ENCODE measurements at regions not wholly inside any gene's neighbourhood (a gene's known extent, or its start where the extent isn't known, plus 50 kb on each side); places are given as distances from the start of the nearest gene placed in this dataset.

DNA sequence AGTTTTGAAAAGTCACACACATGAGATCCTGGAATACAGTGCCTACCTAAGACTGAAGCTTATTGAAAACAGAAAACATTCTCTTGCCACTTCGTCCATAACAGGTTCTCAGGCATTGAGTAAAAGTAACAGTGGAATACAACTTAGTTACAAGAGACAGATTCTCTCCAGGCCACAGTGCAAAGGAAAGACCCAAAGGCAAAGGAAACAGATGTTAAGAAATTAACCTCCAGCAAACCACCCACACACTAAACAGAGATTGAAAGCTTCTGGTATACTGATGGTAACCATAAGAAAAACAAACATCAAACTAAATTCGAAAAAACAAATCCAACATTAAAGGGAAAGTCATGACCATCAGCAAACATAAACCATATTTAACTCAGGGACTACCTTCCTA, 914.7 kb downstream of the SLITRK5 start:
- DNase-seq, result no peak

GRCh38 chr13:88586263-88586662, 915.1 kb downstream of the SLITRK5 start:
- no peak for DNase-seq

DNA sequence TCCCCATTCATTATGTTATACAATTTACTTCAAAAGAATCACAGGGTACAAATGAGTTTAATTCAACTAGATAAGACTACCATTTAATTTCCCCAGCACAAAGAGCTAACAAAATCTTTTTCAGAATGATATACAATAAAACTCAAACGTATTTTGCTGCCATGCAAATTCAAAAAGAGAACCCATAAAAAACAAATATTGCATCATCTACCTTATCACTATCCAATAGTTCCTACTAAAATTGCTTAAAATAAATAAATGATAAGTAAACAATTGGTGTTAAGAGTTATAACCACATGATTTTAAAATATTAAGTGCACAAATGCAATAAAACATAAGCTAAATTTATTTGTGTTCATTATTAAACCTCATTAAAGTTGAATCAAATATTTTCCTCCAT, 919.4 kb downstream of the SLITRK5 start:
- DNase-seq, result no peak

- no peak for DNase-seq
Observed at GRCh38 chr13:88592105-88592504, 920.9 kb downstream of the SLITRK5 start.

DNA sequence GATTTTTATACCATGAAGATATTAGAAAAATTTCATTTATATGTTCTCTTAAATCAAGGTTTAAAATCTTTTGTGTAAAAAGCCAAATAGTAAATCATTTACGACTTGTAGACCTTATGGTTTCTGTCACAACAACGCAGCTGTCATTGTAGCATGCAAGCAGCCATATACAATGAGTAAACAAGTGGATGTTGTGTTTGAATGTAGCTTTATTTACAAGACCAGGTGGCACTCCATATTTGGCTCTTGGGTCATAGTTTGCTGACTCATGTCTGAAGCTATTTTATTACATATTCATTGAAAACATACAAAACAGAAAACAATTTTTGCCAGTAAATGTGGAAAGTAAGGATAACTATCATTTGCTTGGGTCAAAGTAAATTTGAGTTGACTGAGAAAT, 930.8 kb downstream of the SLITRK5 start:
- DNase-seq, result no peak

GRCh38 chr13:88602786-88603777, 931.9 kb downstream of the SLITRK5 start:
- DNase-seq, result no peak

DNA sequence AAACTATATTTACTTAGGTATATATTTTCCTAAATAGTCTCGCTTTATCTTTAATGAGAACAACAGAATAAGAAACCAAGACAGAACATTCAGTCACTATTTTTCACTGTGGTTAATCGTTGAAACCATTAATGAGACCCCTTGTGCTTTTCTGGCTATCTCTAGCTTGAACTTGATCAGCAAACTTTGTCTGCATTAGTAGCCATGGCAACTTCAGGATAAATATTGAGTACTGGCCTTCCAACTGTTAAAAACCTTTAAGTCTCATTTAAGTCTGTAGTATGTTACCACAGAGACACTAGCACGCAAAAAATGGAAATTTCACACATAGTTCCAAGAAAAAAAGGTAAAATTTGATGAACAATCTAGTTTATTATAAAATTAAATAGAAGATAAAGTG, 946.0 kb downstream of the SLITRK5 start:
- DNase-seq, result no peak

- DNase-seq, result no peak
Observed at GRCh38 chr13:88622362-88622973, 951.3 kb downstream of the SLITRK5 start.

GRCh38 chr13:88623150-88623549, 952.0 kb downstream of the SLITRK5 start:
- DNase-seq, result no peak

DNA sequence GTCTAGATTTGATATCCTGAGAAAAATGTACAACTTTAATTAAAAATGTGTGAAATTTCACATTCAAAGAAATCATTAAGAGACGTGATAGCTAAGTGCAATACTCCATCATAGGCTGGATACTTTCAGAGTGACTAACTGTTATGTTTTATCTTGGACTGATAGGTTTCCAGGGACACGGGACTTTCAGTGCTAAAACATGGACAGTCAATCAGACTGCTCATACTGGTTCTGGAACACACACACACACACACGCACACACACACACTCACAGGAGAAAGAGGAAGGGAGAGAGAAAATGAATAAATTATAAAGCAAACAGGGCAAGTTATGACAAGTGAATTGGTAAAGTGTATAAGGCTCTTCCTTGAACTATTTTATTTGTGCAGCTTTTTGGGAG, 955.9 kb downstream of the SLITRK5 start:
- DNase-seq, result no peak

GRCh38 chr13:88628882-88629281, 957.7 kb downstream of the SLITRK5 start:
- DNase-seq, result no peak

- no peak for DNase-seq
Observed at GRCh38 chr13:88637935-88638334, 966.8 kb downstream of the SLITRK5 start.

- no peak for DNase-seq
Observed at GRCh38 chr13:88643233-88643632, 972.1 kb downstream of the SLITRK5 start.

- no peak for DNase-seq
Observed at GRCh38 chr13:88648598-88649373, 977.6 kb downstream of the SLITRK5 start.

GRCh38 chr13:88649855-88650254, 978.7 kb downstream of the SLITRK5 start:
- no peak for DNase-seq

- no peak for DNase-seq
Observed at GRCh38 chr13:88651531-88651930, 980.4 kb downstream of the SLITRK5 start.

GRCh38 chr13:88656751-88657150, 985.6 kb downstream of the SLITRK5 start:
- DNase-seq, result no peak

GRCh38 chr13:88670509-88670908, 999.3 kb downstream of the SLITRK5 start:
- no peak for DNase-seq

GRCh38 chr13:88674841-88675240, 1003.7 kb downstream of the SLITRK5 start:
- peak in 1 of 51 donors; percentile 6 for DNase-seq

DNA sequence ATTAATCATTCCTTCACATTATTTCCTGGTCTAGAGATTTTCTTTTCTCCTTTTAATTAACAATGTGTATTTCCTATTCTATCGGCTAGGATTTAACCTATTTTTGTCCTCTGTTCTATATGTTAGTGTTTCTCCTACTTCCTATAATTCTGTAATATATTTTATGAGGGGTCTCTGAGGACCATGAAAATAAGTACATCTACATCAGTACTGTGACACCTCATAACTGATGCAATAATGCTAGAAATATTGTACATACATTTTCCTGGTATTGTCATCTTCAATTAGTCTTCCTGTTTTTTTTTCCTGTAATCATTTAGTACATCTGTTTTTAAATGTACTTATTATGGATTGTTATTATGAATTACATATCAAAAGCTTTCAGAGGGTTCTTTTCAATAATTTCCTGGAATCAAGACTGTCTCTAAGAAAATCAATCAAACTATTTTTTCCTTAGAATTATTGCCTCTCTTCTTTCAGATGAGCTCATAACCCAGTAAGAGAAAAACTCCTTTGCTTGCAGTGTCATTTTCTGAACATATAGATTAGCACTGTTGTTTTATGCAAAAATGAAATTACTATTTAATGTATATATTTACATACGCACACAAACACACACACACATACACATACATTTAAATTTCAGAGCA, 1004.3 kb downstream of the SLITRK5 start:
- DNase-seq, result no peak

DNA sequence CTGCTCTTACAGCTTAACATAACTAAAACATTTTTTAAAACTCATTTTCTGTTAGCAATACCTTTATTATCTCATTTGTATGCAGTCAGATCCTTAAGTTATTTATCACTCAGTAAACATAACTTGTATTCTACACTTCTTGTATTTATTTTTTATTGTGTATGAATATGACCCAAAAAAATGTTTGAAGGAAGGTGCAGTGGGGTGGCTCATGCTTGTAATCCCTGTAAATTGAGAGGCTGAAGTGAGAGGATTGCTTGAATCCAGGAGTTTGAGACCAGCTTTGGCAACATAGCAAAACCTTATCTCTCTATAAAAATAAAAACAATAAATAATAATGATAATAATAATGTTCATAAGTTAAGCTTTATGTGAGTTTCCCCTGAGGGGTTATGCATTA, 1004.8 kb downstream of the SLITRK5 start:
- DNase-seq, result no peak

GRCh38 chr13:88685459-88685858, 1014.3 kb downstream of the SLITRK5 start:
- DNase-seq, result no peak

All from hypothalamus (tissue), 51 donors.